Epithelial cell of esophagus (primary cell): ENCODE measurements at regions not wholly inside any gene's neighbourhood (a gene's known extent, or its start where the extent isn't known, plus 50 kb on each side); places are given as distances from the start of the nearest gene placed in this dataset.

Source experiments
- DNase-seq: peaks from one replicate; pipeline ENCODE4 v3.0.0; 2010; ENCODE audit warnings: low read depth
- H3K4me3 ChIP-seq: 2 replicates; pipeline ENCODE4 v1.5.1; 2011; ENCODE audit warnings: mild to moderate bottlenecking, low read length, control low read depth
- CTCF ChIP-seq: IDR thresholded peaks from 2 replicates; pipeline ENCODE4 v1.5.1; 2011; ENCODE audit warnings: low read depth, mild to moderate bottlenecking, low read length, control low read depth, inconsistent platforms; ENCODE audit not compliant: insufficient read depth; ENCODE audit errors: missing control alignments

DNA sequence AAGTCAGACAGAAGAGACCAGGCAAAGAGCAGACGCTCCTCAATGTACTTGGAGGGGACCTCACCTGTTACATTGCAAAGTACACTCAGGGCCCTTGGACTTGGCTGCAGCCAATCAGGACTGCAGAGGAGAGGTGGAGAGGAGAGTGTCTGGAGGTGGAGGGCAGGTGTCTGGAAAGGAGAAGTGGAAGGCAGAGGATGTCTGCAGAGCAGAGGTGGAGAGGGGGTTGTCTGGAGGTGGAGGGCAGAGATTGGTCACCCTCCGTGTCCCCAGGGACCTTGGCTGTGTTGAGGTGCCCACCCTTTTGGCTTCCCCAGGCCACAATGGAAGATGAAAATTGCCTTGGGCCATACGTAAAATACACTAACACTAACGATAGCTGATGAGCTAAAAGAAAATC is 241.3 kb upstream of the IRX2 start:
- no peak for TF ChIP-seq CTCF
- DNase-seq, result no peak
- H3K4me3 ChIP-seq, result no peak overlapping the region

DNA sequence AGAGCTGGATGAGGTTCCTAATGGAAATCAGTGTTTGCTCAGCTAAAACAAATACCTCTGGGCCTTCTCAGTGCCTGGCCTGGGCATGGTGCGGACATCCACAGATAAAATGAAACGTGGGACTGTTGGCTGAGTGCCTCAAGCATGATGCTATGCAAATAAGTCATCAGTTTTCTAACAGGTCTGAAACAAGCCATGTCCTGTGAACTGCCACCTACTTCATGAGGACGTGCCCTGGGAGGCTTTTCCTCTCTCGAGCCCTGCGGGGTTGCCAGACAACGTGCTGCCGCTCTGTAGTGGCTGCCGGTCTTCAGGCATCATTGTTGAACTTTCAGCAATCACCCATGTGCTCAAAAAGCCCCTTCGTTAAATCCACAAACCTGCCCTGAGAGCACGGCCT is 240.4 kb upstream of the IRX2 start:
- H3K4me3 ChIP-seq, result no peak overlapping the region
- TF ChIP-seq CTCF, result no peak
- no peak for DNase-seq

DNA sequence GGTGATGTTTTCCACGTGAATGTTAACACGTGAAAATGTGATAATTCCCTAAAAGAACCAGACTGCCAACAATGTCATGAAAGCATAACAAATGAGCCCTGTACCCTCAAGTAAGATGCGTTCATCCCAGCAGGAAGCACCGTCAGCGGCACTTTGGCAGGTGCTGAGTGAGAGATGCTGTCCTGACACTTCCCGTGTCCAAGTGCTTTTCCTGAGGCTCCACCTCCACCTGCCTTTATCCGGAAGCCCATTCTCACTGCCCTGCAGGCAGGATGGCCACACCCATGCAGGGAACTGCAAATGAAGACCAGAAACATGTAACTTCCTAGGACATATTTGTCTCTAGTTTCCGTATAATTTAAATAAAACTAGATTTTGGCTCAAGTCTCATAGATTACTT is 238.0 kb upstream of the IRX2 start:
- no peak overlapping the region for H3K4me3 ChIP-seq
- no peak for TF ChIP-seq CTCF
- DNase-seq, result no peak

DNA sequence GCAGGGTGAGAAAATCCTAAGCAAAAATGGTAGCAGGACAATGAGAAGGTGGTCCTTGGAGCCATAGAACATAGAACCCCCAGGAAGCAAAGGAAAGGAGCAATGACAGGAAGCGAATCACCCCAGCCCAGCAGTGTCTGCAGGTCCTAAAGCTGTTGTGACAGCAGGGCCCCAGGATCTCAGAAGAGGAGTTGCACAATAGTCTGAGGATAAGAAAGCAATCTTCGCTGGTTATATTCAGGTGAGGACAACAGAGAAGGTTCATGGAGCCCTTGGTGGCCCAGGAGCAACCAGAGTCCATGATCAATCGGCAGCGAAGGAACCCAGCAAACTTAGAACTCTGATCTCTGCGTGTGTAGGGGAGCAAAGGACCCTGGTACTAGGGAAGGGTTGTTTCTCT is 234.8 kb upstream of the IRX2 start:
- DNase-seq, result no peak
- no peak for TF ChIP-seq CTCF
- H3K4me3 ChIP-seq, result no peak overlapping the region

DNA sequence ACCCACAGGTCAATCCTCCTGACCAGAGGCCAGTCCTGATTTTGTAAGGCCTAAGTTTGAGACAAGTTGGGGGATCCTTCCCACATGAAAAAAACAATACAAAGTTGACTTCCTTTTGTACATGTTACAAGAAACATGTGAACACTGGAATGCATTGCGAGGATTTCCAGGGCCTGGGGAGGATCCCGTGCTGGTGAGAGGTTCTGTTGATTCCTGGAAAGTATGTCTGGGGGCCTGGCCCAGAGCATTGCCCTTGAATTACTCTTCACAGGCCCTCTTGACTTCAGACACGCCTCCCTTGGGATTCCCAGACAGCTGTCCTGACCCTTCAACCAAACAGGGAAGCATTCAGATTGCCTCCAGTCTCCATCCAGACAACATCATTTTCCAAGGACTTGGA is 234.2 kb upstream of the IRX2 start:
- no peak for TF ChIP-seq CTCF
- no peak for DNase-seq
- H3K4me3 ChIP-seq, result no peak overlapping the region

DNA sequence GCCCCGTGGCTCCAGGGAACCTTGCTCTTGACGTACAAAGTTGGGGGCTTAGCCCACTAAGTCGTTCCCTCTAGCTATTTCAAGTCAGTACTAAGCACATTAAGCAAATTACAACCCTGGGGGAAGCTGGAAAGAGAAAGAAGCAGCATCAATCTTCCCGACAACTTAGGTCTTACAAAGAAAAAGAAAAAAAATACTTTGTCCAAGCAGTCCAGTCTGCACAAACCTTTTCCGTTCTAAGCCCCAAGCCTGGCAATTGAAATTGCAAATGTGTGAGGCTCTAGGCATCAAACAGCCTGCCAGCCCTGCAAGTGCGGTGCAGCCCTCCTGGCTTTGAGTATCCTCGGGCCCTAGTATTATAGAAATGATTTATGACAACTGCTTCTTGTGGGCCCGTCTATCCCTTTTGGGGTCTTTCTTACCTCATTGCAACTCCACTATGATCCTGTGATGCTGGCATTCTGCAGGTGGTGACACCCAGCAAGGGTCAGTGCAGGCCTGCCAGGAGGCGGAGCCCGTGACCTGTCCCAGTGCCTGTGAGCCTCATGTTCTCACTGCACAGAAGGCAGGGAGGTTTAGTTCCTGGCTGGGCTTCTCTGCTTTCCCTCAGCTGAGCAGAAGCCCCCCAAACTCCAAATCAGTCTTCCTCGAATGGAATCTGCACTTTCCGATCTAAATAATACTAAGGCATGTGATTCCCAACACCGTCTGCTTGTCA is 232.3 kb upstream of the IRX2 start:
- no peak overlapping the region for H3K4me3 ChIP-seq
- DNase-seq, result no peak

More for the DNA sequence above, 232.3 kb upstream of the IRX2 start:
- no peak for TF ChIP-seq CTCF
